HepG2 (cell line): ENCODE measurements at regions not wholly inside any gene's neighbourhood (a gene's known extent, or its start where the extent isn't known, plus 50 kb on each side); places are given as distances from the start of the nearest gene placed in this dataset.

Source experiments
- ARID5B ChIP-seq: IDR thresholded peaks from 2 replicates; pipeline ENCODE4 v1.4.0; 2020; ENCODE audit warnings: mild to moderate bottlenecking, missing genetic modification reagents
- IRF1 ChIP-seq: sonication (generic); formaldehyde crosslinking; IDR thresholded peaks from 2 replicates; pipeline ENCODE4 v1.4.0; 2020; ENCODE audit warnings: low read depth, mild to moderate bottlenecking, missing genetic modification reagents
- NBN ChIP-seq: fragments of 450-650 bp; conservative IDR thresholded peaks from 2 replicates; pipeline ENCODE4 v1.6.1; 2017
- PAF1 ChIP-seq: IDR thresholded peaks from 2 replicates; pipeline ENCODE4 v1.6.1; 2016; ENCODE audit warnings: missing genetic modification reagents, missing compliant biosample characterization
- SRSF1 ChIP-seq: fragments of 200-400 bp; formaldehyde crosslinking; optimal IDR thresholded peaks from 2 replicates; pipeline ENCODE3; 2017; ENCODE audit warnings: mild to moderate bottlenecking, low read depth, low read length, moderate library complexity
- ZBTB34 ChIP-seq: sonication (generic); formaldehyde crosslinking; IDR thresholded peaks from 2 replicates; pipeline ENCODE4 v1.8.0; 2022; ENCODE audit warnings: mild to moderate bottlenecking, missing genetic modification reagents
- ZNF251 ChIP-seq: sonication (generic); formaldehyde crosslinking; IDR thresholded peaks from 2 replicates; pipeline ENCODE4 v1.9.0; 2021; ENCODE audit warnings: mild to moderate bottlenecking, missing genetic modification reagents
- ZNF431 ChIP-seq: sonication (generic); formaldehyde crosslinking; IDR thresholded peaks from 2 replicates; pipeline ENCODE4 v1.9.0; 2022; ENCODE audit warnings: missing genetic modification reagents, low read depth, mild to moderate bottlenecking, borderline replicate concordance
- ZNF598 ChIP-seq: sonication (generic); formaldehyde crosslinking; IDR thresholded peaks from 2 replicates; pipeline ENCODE4 v1.5.1; 2020; ENCODE audit warnings: mild to moderate bottlenecking, missing genetic modification reagents, borderline replicate concordance
- ZNF660 ChIP-seq: sonication (generic); formaldehyde crosslinking; IDR thresholded peaks from 2 replicates; pipeline ENCODE4 v1.5.1; 2020; ENCODE audit warnings: mild to moderate bottlenecking, low read depth, missing genetic modification reagents, borderline replicate concordance
- ZNF841 ChIP-seq: sonication (generic); formaldehyde crosslinking; IDR thresholded peaks from 2 replicates; pipeline ENCODE4 v1.8.1; 2023; ENCODE audit warnings: missing genetic modification reagents, borderline replicate concordance
- TF ChIP-seq, protein P1 (sequence below), 2 experiments: sonication (generic) in 1 of 2; formaldehyde crosslinking in 1 of 2; IDR thresholded peaks; 2 replicates each; pipeline versions ENCODE4 v1.5.1 to v1.6.1; 2011 to 2020; ENCODE audit warnings: borderline replicate concordance in 1 of 2, low read depth in 1 of 2, low read length in 1 of 2, mild to moderate bottlenecking in 1 of 2, missing genetic modification reagents in 1 of 2, moderate library complexity in 1 of 2
- TF ChIP-seq, protein P2 (sequence below): sonication (generic); formaldehyde crosslinking; IDR thresholded peaks from 2 replicates; pipeline ENCODE4 v1.5.1; 2020; ENCODE audit warnings: missing genetic modification reagents, mild to moderate bottlenecking, borderline replicate concordance
- TF ChIP-seq, protein P3 (sequence below): sonication (generic); formaldehyde crosslinking; IDR thresholded peaks from 2 replicates; pipeline ENCODE4 v1.5.0; 2020; ENCODE audit warnings: mild to moderate bottlenecking, missing genetic modification reagents

DNA sequence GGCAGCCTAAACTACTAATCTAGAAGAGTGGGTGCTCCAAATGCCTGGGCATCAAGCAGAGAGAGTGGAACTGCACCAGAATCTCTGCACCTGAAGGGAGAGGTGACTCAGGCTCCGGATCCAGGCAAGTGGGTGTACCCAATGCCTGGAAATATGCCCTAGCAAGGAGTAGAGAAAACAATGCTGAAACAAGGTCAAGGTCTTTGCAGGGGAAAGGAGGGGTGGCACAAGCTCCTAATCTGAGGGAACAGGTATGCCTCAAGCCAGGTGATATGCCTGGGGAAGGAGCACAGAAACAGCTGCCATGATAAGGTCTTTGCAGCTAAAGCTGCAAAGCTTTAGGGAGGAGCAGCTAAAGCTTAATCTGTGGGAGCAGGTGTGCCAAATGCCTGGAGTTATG, 136.0 kb upstream of the KITLG start (continued):
- TF ChIP-seq, protein P1, sequence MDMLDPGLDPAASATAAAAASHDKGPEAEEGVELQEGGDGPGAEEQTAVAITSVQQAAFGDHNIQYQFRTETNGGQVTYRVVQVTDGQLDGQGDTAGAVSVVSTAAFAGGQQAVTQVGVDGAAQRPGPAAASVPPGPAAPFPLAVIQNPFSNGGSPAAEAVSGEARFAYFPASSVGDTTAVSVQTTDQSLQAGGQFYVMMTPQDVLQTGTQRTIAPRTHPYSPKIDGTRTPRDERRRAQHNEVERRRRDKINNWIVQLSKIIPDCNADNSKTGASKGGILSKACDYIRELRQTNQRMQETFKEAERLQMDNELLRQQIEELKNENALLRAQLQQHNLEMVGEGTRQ (IDR thresholded peaks at IDR 0.05; ENCODE audit: low read depth, low read length), result no peak
- TF ChIP-seq, protein P1 (CRISPR knock-in tag; IDR thresholded peaks at IDR 0.05; ENCODE audit: borderline replicate concordance), result no peak
- TF ChIP-seq ZNF841, result no peak
- no peak for TF ChIP-seq ZNF251 (CRISPR knock-in tag)
- TF ChIP-seq ZNF431 (CRISPR knock-in tag), result no peak
- TF ChIP-seq NBN, result no peak
- TF ChIP-seq ARID5B (CRISPR knock-in tag), result no peak
- TF ChIP-seq IRF1 (CRISPR knock-in tag), result no peak
- TF ChIP-seq ZNF660 (CRISPR knock-in tag), result no peak
- TF ChIP-seq, protein P2, sequence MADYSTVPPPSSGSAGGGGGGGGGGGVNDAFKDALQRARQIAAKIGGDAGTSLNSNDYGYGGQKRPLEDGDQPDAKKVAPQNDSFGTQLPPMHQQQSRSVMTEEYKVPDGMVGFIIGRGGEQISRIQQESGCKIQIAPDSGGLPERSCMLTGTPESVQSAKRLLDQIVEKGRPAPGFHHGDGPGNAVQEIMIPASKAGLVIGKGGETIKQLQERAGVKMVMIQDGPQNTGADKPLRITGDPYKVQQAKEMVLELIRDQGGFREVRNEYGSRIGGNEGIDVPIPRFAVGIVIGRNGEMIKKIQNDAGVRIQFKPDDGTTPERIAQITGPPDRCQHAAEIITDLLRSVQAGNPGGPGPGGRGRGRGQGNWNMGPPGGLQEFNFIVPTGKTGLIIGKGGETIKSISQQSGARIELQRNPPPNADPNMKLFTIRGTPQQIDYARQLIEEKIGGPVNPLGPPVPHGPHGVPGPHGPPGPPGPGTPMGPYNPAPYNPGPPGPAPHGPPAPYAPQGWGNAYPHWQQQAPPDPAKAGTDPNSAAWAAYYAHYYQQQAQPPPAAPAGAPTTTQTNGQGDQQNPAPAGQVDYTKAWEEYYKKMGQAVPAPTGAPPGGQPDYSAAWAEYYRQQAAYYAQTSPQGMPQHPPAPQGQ, result no peak
- no peak for TF ChIP-seq ZBTB34
- TF ChIP-seq SRSF1, result no peak
- no peak for TF ChIP-seq PAF1 (CRISPR knock-in tag)
- no peak for TF ChIP-seq ZNF598 (CRISPR knock-in tag)
- TF ChIP-seq, protein P3, sequence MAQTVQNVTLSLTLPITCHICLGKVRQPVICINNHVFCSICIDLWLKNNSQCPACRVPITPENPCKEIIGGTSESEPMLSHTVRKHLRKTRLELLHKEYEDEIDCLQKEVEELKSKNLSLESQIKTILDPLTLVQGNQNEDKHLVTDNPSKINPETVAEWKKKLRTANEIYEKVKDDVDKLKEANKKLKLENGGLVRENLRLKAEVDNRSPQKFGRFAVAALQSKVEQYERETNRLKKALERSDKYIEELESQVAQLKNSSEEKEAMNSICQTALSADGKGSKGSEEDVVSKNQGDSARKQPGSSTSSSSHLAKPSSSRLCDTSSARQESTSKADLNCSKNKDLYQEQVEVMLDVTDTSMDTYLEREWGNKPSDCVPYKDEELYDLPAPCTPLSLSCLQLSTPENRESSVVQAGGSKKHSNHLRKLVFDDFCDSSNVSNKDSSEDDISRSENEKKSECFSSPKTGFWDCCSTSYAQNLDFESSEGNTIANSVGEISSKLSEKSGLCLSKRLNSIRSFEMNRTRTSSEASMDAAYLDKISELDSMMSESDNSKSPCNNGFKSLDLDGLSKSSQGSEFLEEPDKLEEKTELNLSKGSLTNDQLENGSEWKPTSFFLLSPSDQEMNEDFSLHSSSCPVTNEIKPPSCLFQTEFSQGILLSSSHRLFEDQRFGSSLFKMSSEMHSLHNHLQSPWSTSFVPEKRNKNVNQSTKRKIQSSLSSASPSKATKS (CRISPR knock-in tag), result no peak
